GM23248 (cell line): ENCODE measurements at regions not wholly inside any gene's neighbourhood (a gene's known extent, or its start where the extent isn't known, plus 50 kb on each side); places are given as distances from the start of the nearest gene placed in this dataset.

Experiments used
- EZH2 ChIP-seq: fragments of 200-600 bp; sonication (generic); IDR thresholded peaks from 2 replicates; pipeline ENCODE4 v1.6.1; 2018; ENCODE audit warnings: antibody characterized with exemption, mild to moderate bottlenecking; ENCODE audit not compliant: insufficient read depth, poor library complexity, severe bottlenecking
- EZH2phosphoT487 ChIP-seq: fragments of 200-600 bp; sonication (generic); IDR thresholded peaks from 2 replicates; pipeline ENCODE4 v1.6.1; 2018; ENCODE audit warnings: antibody characterized with exemption, moderate library complexity, mild to moderate bottlenecking, low read depth; ENCODE audit not compliant: insufficient read depth

DNA sequence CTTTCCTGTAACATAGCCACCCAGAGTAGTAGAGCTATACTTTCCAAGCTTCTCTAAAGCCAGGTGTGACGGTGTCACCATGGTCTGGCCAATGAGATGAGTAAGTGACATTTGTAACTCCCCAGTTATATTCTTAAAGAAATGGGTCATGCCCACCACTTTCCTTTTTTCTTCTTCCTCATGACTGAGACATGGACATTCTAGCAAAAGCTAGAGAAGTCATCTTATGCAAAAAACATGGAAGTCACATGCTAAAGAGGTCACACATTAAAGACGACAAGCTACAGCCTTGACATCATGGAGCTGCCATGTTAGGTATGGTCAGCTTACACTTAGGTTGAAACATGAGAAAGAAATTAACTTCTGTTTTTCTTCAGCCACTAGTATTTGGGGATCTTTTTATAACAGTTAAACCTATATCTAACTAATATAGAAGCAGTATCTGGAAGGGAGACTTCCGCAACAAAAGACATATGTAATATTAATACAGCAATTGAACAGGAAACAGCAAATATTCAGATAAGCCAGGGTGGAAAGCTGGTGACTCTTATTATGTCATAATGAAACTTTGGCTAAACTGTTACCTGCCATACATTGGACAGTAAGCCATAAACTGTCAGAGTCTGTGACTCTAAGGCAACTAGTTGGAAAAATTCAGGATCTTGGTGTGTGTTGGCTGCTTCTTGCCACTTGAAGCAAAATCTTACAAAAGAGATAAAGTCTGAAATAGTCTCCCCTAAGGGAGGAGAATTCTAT is 54.7 kb upstream of the SNX2 start:
- TF ChIP-seq EZH2 (no peak), EZH2phosphoT487 (no peak)
